HCT116 (cell line): ENCODE measurements at regions not wholly inside any gene's neighbourhood (a gene's known extent, or its start where the extent isn't known, plus 50 kb on each side); places are given as distances from the start of the nearest gene placed in this dataset.

Experiments used
- ATAC-seq: fragments of 200-7000 bp; cut with Tn5 transposase; 2 replicates; pipeline ENCODE4 v1.9.1; 2020; ENCODE audit warnings: mild to moderate bottlenecking, moderate library complexity
- BruUV-seq: library from RNA; stranded (reverse); fragments of 400-500 nt; replicated peaks from 2 replicates; lab custom pipeline; 2021; lab: Mats Ljungman, UMichigan
- CTCF ChIA-PET: fragments of 300-600 bp; sonication (Branson Sonifier 250); formaldehyde crosslinking; loops from one replicate; lab custom pipeline; 2021; ENCODE audit warnings: antibody characterized with exemption; lab: Charles Lee
- POLR2A ChIA-PET: fragments of 300-600, 350-600 bp; sonication (Branson Sonifier 250); formaldehyde crosslinking; loops from one replicate; lab custom pipeline; 2021; ENCODE audit warnings: antibody characterized with exemption; lab: Charles Lee
- RAD21 ChIA-PET, 2 experiments: fragments of 300-600 bp; sonication (Branson Sonifier 250); formaldehyde crosslinking; loops; one replicate each; lab custom pipeline; 2023; ENCODE audit warnings: low total read pairs in 2 of 2; ENCODE audit not compliant: uncharacterized antibody in 2 of 2, unreplicated experiment in 2 of 2, low non-redundant PET in 1 of 2; lab: Charles Lee
- DNase-seq: peaks from one replicate; pipeline ENCODE4 v3.0.0-alpha.2; 2010; ENCODE audit warnings: low read depth, low spot score
- H2AFZ ChIP-seq: fragments of 200-600 bp; shearing (Covaris generic), sonication (generic); 2 replicates; pipeline ENCODE4 v1.6.1; 2017; ENCODE audit warnings: low read depth, mixed run types, mixed read lengths, antibody characterized with exemption, low read length; ENCODE audit not compliant: poor library complexity, severe bottlenecking
- H3K27ac ChIP-seq: 2 replicates; pipeline ENCODE4 v1.5.1; 2012; ENCODE audit warnings: low read depth, low read length
- H3K27me3 ChIP-seq: fragments of 200-600 bp; sonication (generic); 2 replicates; pipeline ENCODE4 v1.6.1; 2016; ENCODE audit warnings: mixed run types, low read length, mixed read lengths; ENCODE audit not compliant: insufficient read depth
- H3K36me3 ChIP-seq, 2 experiments: fragments of 200-500 bp in 1 of 2; fragments of 200-600 bp in 1 of 2; sonication (Bioruptor generic) in 1 of 2; sonication (generic) in 1 of 2; 2 replicates each; pipeline versions ENCODE4 v1.5.1 to v1.6.1; 2014 to 2016; ENCODE audit warnings: low read length in 2 of 2, inconsistent platforms in 1 of 2, mixed read lengths in 1 of 2, mixed run types in 1 of 2; ENCODE audit not compliant: insufficient read depth in 2 of 2, control insufficient read depth in 1 of 2
- H3K4me1 ChIP-seq, 2 experiments: fragments of 200-600 bp in 1 of 2; sonication (generic) in 1 of 2; 2 replicates each; pipeline versions ENCODE4 v1.5.1 to v1.6.1; 2012 to 2017; ENCODE audit warnings: low read length in 2 of 2, inconsistent platforms in 1 of 2, mild to moderate bottlenecking in 1 of 2, mixed read lengths in 1 of 2, mixed run types in 1 of 2, moderate library complexity in 1 of 2; ENCODE audit not compliant: insufficient read depth in 2 of 2, control insufficient read depth in 1 of 2
- H3K4me2 ChIP-seq: fragments of 200-600 bp; sonication (generic); 2 replicates; pipeline ENCODE4 v1.6.1; 2017; ENCODE audit warnings: mixed run types, low read length, mixed read lengths
- H3K4me3 ChIP-seq, 2 experiments: fragments of 200-600 bp in 1 of 2; sonication (generic) in 1 of 2; replicated peaks in 1 of 2; 2 replicates each; pipeline ENCODE4 v1.5.1; 2011 to 2016; ENCODE audit warnings: low read length in 2 of 2, control low read depth in 1 of 2, low read depth in 1 of 2, mild to moderate bottlenecking in 1 of 2, mixed read lengths in 1 of 2, mixed run types in 1 of 2
- H3K79me2 ChIP-seq: fragments of 200-600 bp; sonication (generic); 2 replicates; pipeline ENCODE4 v1.6.1; 2017; ENCODE audit warnings: mild to moderate bottlenecking, mixed run types, low read length, moderate library complexity, mixed read lengths; ENCODE audit not compliant: insufficient read depth
- H3K9ac ChIP-seq: fragments of 200-600 bp; sonication (generic); 2 replicates; pipeline ENCODE4 v1.6.1; 2016; ENCODE audit warnings: low read length, mixed read lengths
- H3K9me2 ChIP-seq: fragments of 200-600 bp; sonication (generic), shearing (Covaris generic); 2 replicates; pipeline ENCODE4 v1.6.1; 2017; ENCODE audit warnings: mixed run types, mild to moderate bottlenecking, moderate library complexity; ENCODE audit not compliant: insufficient read depth
- H3K9me3 ChIP-seq, 2 experiments: fragments of 200-500 bp in 1 of 2; fragments of 200-600 bp in 1 of 2; sonication (Bioruptor generic) in 1 of 2; sonication (generic) in 1 of 2; 2 replicates each; pipeline ENCODE4 v1.6.1; 2014 to 2017; ENCODE audit warnings: low read length in 2 of 2, mixed read lengths in 2 of 2, inconsistent platforms in 1 of 2, low read depth in 1 of 2, mild to moderate bottlenecking in 1 of 2, mixed run types in 1 of 2, moderate library complexity in 1 of 2; ENCODE audit not compliant: control insufficient read depth in 1 of 2, insufficient read depth in 1 of 2
- H4K20me1 ChIP-seq: fragments of 200-600 bp; sonication (generic), shearing (Covaris generic); 2 replicates; pipeline ENCODE4 v1.6.1; 2017; ENCODE audit warnings: mixed run types, mild to moderate bottlenecking, moderate library complexity; ENCODE audit not compliant: insufficient read depth
- CEBPB ChIP-seq: IDR thresholded peaks from 2 replicates; pipeline ENCODE4 v1.6.1; 2012; ENCODE audit warnings: low read depth
- EZH2 ChIP-seq: fragments of 200-600 bp; sonication (generic); IDR thresholded peaks from 2 replicates; pipeline ENCODE4 v1.6.1; 2017; ENCODE audit warnings: antibody characterized with exemption, mixed run types
- FOSL1 ChIP-seq: IDR thresholded peaks from 2 replicates; pipeline ENCODE4 v1.6.1; 2012; ENCODE audit warnings: low read depth
- POLR2A ChIP-seq: IDR thresholded peaks from 2 replicates; pipeline ENCODE4 v1.7.0; 2011; ENCODE audit warnings: borderline replicate concordance; ENCODE audit not compliant: insufficient read depth, insufficient read length; ENCODE audit errors: extremely low read depth
- SP1 ChIP-seq: IDR thresholded peaks from 2 replicates; pipeline ENCODE4 v1.6.1; 2012; ENCODE audit warnings: low read depth
- YY1 ChIP-seq: IDR thresholded peaks from 2 replicates; pipeline ENCODE4 v1.6.1; 2011; ENCODE audit warnings: low read length, low read depth, moderate library complexity, mild to moderate bottlenecking; ENCODE audit not compliant: insufficient replicate concordance; ENCODE audit errors: extremely low read depth
- ZNF274 ChIP-seq: fragments of 200-500 bp; sonication (Bioruptor generic); IDR thresholded peaks from 2 replicates; pipeline ENCODE4 v1.6.1; 2014; ENCODE audit warnings: mild to moderate bottlenecking, low read depth, low read length, inconsistent platforms
- intact Hi-C: fragments of 100-400 bp; cut with micrococcal nuclease; formaldehyde crosslinking; loops from 2 replicates; pipeline ENCODE4 v1.10.0; 2022
- TF ChIP-seq, protein P1 (sequence below): IDR thresholded peaks from 2 replicates; pipeline ENCODE4 v1.6.1; 2012; ENCODE audit warnings: low read depth
- TF ChIP-seq, protein P2 (sequence below): IDR thresholded peaks from 2 replicates; pipeline ENCODE4 v1.6.1; 2012

DNA sequence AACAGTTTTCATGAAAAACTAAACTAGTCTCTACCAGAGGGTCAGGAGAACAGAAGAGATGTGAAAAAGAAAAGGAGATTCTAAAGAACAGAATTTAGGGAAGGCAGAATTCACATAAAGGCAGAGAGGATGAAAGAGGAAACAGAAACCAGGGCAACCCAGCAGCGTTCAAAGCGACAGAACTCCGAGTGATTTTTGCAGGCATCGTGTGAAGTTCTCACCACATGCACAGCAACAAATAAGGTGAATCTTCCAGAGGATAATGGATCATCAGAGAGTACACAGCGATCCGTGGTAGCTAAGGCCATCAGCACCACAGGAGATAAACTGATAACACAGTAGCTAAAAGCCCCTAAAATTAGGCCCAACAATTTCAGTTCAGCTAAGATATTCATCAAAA, 250.8 kb upstream of the THBS1 start:
- Histone ChIP-seq H2AFZ (no peak overlapping the region), H3K36me3 (no peaks in the 10 kb centered on the region), H3K9ac (no peak overlapping the region), H4K20me1 (no peaks in the 10 kb centered on the region), H3K4me3 (no peak overlapping the region), H3K27ac (no peak overlapping the region), H3K4me2 (no peak overlapping the region), H3K4me1 (no peaks in the 10 kb centered on the region), H3K27me3 (no peaks in the 10 kb centered on the region; the same call in 1 of the 2 replicates), H3K79me2 (no peaks in the 10 kb centered on the region), H3K9me3 (no peaks in the 10 kb centered on the region), H3K9me2 (no peaks in the 10 kb centered on the region)
- ATAC-seq (no peak), DNase-seq (no peak)
- POLR2A ChIA-PET: no interaction called here
- intact Hi-C loops: no loop called here
- no TSS peak for BruUV-seq
- TF ChIP-seq EZH2 (no peak), YY1 (no peak), SP1 (no peak), ZNF274 (no peak), POLR2A (no peak), FOSL1 (no peak), CEBPB (no peak)
- TF ChIP-seq, protein P1, sequence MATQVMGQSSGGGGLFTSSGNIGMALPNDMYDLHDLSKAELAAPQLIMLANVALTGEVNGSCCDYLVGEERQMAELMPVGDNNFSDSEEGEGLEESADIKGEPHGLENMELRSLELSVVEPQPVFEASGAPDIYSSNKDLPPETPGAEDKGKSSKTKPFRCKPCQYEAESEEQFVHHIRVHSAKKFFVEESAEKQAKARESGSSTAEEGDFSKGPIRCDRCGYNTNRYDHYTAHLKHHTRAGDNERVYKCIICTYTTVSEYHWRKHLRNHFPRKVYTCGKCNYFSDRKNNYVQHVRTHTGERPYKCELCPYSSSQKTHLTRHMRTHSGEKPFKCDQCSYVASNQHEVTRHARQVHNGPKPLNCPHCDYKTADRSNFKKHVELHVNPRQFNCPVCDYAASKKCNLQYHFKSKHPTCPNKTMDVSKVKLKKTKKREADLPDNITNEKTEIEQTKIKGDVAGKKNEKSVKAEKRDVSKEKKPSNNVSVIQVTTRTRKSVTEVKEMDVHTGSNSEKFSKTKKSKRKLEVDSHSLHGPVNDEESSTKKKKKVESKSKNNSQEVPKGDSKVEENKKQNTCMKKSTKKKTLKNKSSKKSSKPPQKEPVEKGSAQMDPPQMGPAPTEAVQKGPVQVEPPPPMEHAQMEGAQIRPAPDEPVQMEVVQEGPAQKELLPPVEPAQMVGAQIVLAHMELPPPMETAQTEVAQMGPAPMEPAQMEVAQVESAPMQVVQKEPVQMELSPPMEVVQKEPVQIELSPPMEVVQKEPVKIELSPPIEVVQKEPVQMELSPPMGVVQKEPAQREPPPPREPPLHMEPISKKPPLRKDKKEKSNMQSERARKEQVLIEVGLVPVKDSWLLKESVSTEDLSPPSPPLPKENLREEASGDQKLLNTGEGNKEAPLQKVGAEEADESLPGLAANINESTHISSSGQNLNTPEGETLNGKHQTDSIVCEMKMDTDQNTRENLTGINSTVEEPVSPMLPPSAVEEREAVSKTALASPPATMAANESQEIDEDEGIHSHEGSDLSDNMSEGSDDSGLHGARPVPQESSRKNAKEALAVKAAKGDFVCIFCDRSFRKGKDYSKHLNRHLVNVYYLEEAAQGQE: no peak
- TF ChIP-seq, protein P2, sequence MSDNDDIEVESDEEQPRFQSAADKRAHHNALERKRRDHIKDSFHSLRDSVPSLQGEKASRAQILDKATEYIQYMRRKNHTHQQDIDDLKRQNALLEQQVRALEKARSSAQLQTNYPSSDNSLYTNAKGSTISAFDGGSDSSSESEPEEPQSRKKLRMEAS: no peak
- CTCF ChIA-PET: no interaction called here
- RAD21 ChIA-PET: no interaction called here
